Fibroblast of mammary gland (primary cell): ENCODE measurements at regions not wholly inside any gene's neighbourhood (a gene's known extent, or its start where the extent isn't known, plus 50 kb on each side); places are given as distances from the start of the nearest gene placed in this dataset.

Source experiments
- DNase-seq: peaks from one replicate; pipeline ENCODE4 v3.0.0-alpha.2; 2010; ENCODE audit warnings: low read depth
- H3K4me3 ChIP-seq: 2 replicates; pipeline ENCODE4 v1.5.1; 2011; ENCODE audit warnings: low read depth, mild to moderate bottlenecking, low read length, moderate library complexity; ENCODE audit not compliant: control insufficient read depth
- TF ChIP-seq, protein P1 (sequence below): conservative IDR thresholded peaks from 2 replicates; pipeline ENCODE4 v1.5.1; 2011; ENCODE audit warnings: low read depth, low read length, inconsistent platforms; ENCODE audit not compliant: control insufficient read depth, insufficient read depth

DNA sequence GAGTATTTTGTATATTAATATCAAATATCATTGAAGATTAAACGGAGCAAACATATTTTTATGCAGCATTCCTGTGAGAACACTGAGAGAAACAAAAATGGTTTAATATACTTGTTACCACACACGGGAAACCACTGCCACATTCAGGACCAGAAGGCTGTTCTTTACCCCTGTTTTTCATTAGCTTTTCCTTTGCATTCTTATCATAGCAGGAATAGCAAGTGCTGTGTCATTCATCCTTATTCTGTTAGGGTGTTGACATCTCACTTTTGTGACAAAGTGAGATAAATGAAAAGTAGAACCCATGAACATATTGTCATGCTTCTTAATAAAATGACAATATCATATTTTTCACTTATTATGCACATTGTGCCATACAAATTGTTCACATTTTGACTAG, 212.4 kb upstream of the NDST4 start:
- H3K4me3 ChIP-seq: no peak overlapping the region
- TF ChIP-seq, protein P1, sequence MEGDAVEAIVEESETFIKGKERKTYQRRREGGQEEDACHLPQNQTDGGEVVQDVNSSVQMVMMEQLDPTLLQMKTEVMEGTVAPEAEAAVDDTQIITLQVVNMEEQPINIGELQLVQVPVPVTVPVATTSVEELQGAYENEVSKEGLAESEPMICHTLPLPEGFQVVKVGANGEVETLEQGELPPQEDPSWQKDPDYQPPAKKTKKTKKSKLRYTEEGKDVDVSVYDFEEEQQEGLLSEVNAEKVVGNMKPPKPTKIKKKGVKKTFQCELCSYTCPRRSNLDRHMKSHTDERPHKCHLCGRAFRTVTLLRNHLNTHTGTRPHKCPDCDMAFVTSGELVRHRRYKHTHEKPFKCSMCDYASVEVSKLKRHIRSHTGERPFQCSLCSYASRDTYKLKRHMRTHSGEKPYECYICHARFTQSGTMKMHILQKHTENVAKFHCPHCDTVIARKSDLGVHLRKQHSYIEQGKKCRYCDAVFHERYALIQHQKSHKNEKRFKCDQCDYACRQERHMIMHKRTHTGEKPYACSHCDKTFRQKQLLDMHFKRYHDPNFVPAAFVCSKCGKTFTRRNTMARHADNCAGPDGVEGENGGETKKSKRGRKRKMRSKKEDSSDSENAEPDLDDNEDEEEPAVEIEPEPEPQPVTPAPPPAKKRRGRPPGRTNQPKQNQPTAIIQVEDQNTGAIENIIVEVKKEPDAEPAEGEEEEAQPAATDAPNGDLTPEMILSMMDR: no peak
- no peak for DNase-seq

- DNase-seq: no peak
- TF ChIP-seq, protein P1: no peak
- H3K4me3 ChIP-seq: no peak overlapping the region
Measured at GRCh38 chr4:115323106-115323707, 209.8 kb upstream of the NDST4 start.

- TF ChIP-seq, protein P1: no peak
- no peak for DNase-seq
- H3K4me3 ChIP-seq: no peak overlapping the region
Measured at GRCh38 chr4:115315182-115315581, 201.8 kb upstream of the NDST4 start.

DNA sequence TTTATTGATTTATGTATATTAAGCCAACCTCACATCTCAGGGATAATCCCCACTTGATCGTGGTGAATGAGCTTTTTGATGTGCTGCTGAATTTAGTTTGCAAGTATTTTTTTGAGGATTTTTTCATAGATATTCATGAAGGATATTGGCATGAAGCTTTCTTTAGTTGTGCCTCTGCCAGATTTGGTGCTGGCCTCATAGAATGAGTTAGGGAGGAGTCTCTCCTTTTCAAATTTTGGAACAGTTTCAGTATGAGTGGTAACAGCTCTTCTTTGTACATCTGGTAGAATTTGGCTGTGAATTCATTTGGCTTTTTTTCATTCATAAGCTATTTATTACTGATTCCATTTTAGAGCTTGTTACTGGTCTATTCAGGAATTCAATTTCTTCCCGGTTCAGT, 197.2 kb upstream of the NDST4 start:
- TF ChIP-seq, protein P1: no peak

GRCh38 chr4:115294717-115295116, 181.3 kb upstream of the NDST4 start:
- no peak for DNase-seq
- TF ChIP-seq, protein P1: no peak
- no peak overlapping the region for H3K4me3 ChIP-seq

More for the DNA sequence above, 197.2 kb upstream of the NDST4 start:
- DNase-seq: no peak
- H3K4me3 ChIP-seq: no peak overlapping the region

- TF ChIP-seq, protein P1: no peak
- no peak for DNase-seq
- H3K4me3 ChIP-seq: no peak overlapping the region
Measured at GRCh38 chr4:115293093-115293462, 179.7 kb upstream of the NDST4 start.
